OCI-LY3 (cell line): ENCODE measurements at regions not wholly inside any gene's neighbourhood (a gene's known extent, or its start where the extent isn't known, plus 50 kb on each side); places are given as distances from the start of the nearest gene placed in this dataset.

ENCODE experiments used
- EZH2phosphoT487 ChIP-seq: fragments of 200-600 bp; shearing (Covaris generic); IDR thresholded peaks from 2 replicates; pipeline ENCODE4 v1.6.1; 2018; ENCODE audit warnings: antibody characterized with exemption, mixed run types, low read depth
- TF ChIP-seq, protein P1 (sequence below): fragments of 200-600, 300-600 bp; sonication (generic); IDR thresholded peaks from 2 replicates; pipeline ENCODE4 v1.5.1; 2014; ENCODE audit warnings: antibody characterized with exemption, low read length, low read depth

DNA sequence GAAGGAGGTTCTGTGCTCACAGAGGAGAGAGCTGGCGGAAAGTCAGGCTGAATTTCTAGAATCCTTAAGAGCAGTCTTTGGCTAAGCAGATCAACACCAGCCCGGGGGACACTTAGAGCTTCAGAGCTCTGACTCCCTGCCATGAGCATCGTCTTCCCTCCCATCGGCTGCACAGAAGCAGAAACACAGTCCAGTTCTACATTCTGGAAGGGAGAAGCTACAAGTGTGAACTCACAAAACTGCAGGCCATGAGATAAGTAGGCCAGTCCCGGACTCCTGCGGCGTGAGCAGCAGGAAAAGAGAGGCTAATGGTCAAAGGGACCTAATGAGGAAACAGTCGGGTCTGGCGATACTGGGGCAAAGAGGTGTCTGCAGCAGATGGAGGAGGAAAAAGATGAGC is 211.5 kb downstream of the DHX15 start:
- TF ChIP-seq, protein P1, sequence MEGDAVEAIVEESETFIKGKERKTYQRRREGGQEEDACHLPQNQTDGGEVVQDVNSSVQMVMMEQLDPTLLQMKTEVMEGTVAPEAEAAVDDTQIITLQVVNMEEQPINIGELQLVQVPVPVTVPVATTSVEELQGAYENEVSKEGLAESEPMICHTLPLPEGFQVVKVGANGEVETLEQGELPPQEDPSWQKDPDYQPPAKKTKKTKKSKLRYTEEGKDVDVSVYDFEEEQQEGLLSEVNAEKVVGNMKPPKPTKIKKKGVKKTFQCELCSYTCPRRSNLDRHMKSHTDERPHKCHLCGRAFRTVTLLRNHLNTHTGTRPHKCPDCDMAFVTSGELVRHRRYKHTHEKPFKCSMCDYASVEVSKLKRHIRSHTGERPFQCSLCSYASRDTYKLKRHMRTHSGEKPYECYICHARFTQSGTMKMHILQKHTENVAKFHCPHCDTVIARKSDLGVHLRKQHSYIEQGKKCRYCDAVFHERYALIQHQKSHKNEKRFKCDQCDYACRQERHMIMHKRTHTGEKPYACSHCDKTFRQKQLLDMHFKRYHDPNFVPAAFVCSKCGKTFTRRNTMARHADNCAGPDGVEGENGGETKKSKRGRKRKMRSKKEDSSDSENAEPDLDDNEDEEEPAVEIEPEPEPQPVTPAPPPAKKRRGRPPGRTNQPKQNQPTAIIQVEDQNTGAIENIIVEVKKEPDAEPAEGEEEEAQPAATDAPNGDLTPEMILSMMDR: no peak
- no peak for TF ChIP-seq EZH2phosphoT487
